SK-N-SH treated with all-trans-retinoic acid at 6 μM for 48 hours (cell line): ENCODE measurements at regions not wholly inside any gene's neighbourhood (a gene's known extent, or its start where the extent isn't known, plus 50 kb on each side); places are given as distances from the start of the nearest gene placed in this dataset.

Experiments used
- ATAC-seq: fragments of 200-7000 bp; cut with Tn5 transposase; 3 replicates; pipeline ENCODE4 v1.9.1; 2020; ENCODE audit warnings: mild to moderate bottlenecking, moderate library complexity
- ARNTL ChIP-seq: fragments of 450-650 bp; formaldehyde crosslinking; IDR thresholded peaks from 2 replicates; pipeline ENCODE4 v1.5.0; 2020; ENCODE audit warnings: low read depth, mild to moderate bottlenecking, moderate library complexity, borderline replicate concordance
- BACH2 ChIP-seq: fragments of 250-450 bp; sonication (Bioruptor Pico); IDR thresholded peaks from 2 replicates; pipeline ENCODE4 v1.9.0; 2021; ENCODE audit warnings: mild to moderate bottlenecking, borderline replicate concordance
- CSDC2 ChIP-seq: fragments of 250-450 bp; sonication (Bioruptor Pico); IDR thresholded peaks from 2 replicates; pipeline ENCODE4 v1.5.0; 2020; ENCODE audit warnings: mild to moderate bottlenecking, moderate library complexity
- ESRRG ChIP-seq: fragments of 250-450 bp; sonication (Bioruptor Pico); IDR thresholded peaks from 2 replicates; pipeline ENCODE4 v1.6.1; 2021; ENCODE audit warnings: mild to moderate bottlenecking
- GLIS3 ChIP-seq: fragments of 250-450 bp; sonication (Bioruptor Pico); IDR thresholded peaks from 2 replicates; pipeline ENCODE4 v1.5.0; 2020; ENCODE audit warnings: mild to moderate bottlenecking, moderate library complexity
- ISL1 ChIP-seq: fragments of 250-450 bp; sonication (Bioruptor Pico); IDR thresholded peaks from 2 replicates; pipeline ENCODE4 v2.1.2; 2022; ENCODE audit warnings: mild to moderate bottlenecking, moderate library complexity
- OSR1 ChIP-seq: fragments of 250-450 bp; sonication (Bioruptor Pico); IDR thresholded peaks from 2 replicates; pipeline ENCODE4 v1.8.0; 2022; ENCODE audit warnings: moderate library complexity, mild to moderate bottlenecking, inconsistent platforms
- RARB ChIP-seq: fragments of 250-450 bp; sonication (Bioruptor Pico); IDR thresholded peaks from 2 replicates; pipeline ENCODE4 v1.8.0; 2021; ENCODE audit warnings: mild to moderate bottlenecking, moderate library complexity
- SNAI2 ChIP-seq: fragments of 250-450 bp; sonication (Bioruptor Pico); IDR thresholded peaks from 2 replicates; pipeline ENCODE4 v1.5.0; 2020; ENCODE audit warnings: mild to moderate bottlenecking, moderate library complexity
- TCF4 ChIP-seq: fragments of 250-450 bp; sonication (Bioruptor Pico); IDR thresholded peaks from 2 replicates; pipeline ENCODE4 v1.8.0; 2021; ENCODE audit warnings: mild to moderate bottlenecking, moderate library complexity, borderline replicate concordance
- TOX ChIP-seq: fragments of 250-450 bp; sonication (Bioruptor Pico); IDR thresholded peaks from 2 replicates; pipeline ENCODE4 v1.8.0; 2021; ENCODE audit warnings: mild to moderate bottlenecking, moderate library complexity, borderline replicate concordance
- ZC3H10 ChIP-seq: fragments of 250-450 bp; sonication (Bioruptor Pico); IDR thresholded peaks from 2 replicates; pipeline ENCODE4 v1.5.1; 2021; ENCODE audit warnings: mild to moderate bottlenecking, moderate library complexity
- ZFP3 ChIP-seq: fragments of 250-450 bp; sonication (Bioruptor Pico); IDR thresholded peaks from 2 replicates; pipeline ENCODE4 v1.5.0; 2020; ENCODE audit warnings: mild to moderate bottlenecking, moderate library complexity
- ZNF70 ChIP-seq: fragments of 450-650 bp; formaldehyde crosslinking; IDR thresholded peaks from 2 replicates; pipeline ENCODE4 v1.5.0; 2020; ENCODE audit warnings: mild to moderate bottlenecking, moderate library complexity
- TF ChIP-seq, protein P1 (sequence below): fragments of 250-450 bp; sonication (Bioruptor Pico); IDR thresholded peaks from 2 replicates; pipeline ENCODE4 v1.8.0; 2020; ENCODE audit warnings: mild to moderate bottlenecking, moderate library complexity, borderline replicate concordance
- TF ChIP-seq, protein P2 (sequence below): fragments of 250-450 bp; sonication (Bioruptor Pico); IDR thresholded peaks from 2 replicates; pipeline ENCODE4 v1.5.1; 2020; ENCODE audit warnings: low read depth, mild to moderate bottlenecking, moderate library complexity
- TF ChIP-seq, protein P3 (sequence below): fragments of 250-450 bp; sonication (Bioruptor Pico); IDR thresholded peaks from 2 replicates; pipeline ENCODE4 v1.8.0; 2021; ENCODE audit warnings: low read depth, mild to moderate bottlenecking, moderate library complexity, borderline replicate concordance
- TF ChIP-seq, protein P4 (sequence below): fragments of 250-450 bp; sonication (Bioruptor Pico); IDR thresholded peaks from 2 replicates; pipeline ENCODE4 v1.5.1; 2021; ENCODE audit warnings: mild to moderate bottlenecking, moderate library complexity
- TF ChIP-seq, protein P5 (sequence below): fragments of 250-450 bp; sonication (Bioruptor Pico); IDR thresholded peaks from 2 replicates; pipeline ENCODE4 v1.5.0; 2020; ENCODE audit warnings: mild to moderate bottlenecking, moderate library complexity

DNA sequence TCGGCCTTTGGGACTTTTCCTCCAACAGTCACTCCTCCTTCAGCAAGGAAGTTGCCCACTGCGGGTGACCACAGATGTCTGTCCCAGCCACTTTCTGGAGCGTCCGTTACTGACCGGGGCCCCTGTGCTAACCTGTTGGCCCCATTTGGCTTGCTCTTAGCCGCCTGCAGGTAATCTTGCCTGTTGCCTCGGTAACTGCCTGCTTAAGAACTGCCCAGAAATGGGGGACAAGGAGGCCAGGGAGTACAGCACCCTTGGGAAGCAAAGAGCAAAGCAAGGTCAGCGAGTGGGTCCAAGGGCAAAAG, 338.8 kb upstream of the SFSWAP start:
- no peak for ATAC-seq
- TF ChIP-seq, protein P1, sequence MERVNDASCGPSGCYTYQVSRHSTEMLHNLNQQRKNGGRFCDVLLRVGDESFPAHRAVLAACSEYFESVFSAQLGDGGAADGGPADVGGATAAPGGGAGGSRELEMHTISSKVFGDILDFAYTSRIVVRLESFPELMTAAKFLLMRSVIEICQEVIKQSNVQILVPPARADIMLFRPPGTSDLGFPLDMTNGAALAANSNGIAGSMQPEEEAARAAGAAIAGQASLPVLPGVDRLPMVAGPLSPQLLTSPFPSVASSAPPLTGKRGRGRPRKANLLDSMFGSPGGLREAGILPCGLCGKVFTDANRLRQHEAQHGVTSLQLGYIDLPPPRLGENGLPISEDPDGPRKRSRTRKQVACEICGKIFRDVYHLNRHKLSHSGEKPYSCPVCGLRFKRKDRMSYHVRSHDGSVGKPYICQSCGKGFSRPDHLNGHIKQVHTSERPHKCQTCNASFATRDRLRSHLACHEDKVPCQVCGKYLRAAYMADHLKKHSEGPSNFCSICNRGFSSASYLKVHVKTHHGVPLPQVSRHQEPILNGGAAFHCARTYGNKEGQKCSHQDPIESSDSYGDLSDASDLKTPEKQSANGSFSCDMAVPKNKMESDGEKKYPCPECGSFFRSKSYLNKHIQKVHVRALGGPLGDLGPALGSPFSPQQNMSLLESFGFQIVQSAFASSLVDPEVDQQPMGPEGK = no peak
- TF ChIP-seq ZNF70 = no peak
- TF ChIP-seq, protein P2, sequence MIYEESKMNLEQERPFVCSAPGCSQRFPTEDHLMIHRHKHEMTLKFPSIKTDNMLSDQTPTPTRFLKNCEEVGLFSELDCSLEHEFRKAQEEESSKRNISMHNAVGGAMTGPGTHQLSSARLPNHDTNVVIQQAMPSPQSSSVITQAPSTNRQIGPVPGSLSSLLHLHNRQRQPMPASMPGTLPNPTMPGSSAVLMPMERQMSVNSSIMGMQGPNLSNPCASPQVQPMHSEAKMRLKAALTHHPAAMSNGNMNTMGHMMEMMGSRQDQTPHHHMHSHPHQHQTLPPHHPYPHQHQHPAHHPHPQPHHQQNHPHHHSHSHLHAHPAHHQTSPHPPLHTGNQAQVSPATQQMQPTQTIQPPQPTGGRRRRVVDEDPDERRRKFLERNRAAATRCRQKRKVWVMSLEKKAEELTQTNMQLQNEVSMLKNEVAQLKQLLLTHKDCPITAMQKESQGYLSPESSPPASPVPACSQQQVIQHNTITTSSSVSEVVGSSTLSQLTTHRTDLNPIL = no peak
- no peak for TF ChIP-seq CSDC2 (CRISPR knock-in tag)
- TF ChIP-seq, protein P3, sequence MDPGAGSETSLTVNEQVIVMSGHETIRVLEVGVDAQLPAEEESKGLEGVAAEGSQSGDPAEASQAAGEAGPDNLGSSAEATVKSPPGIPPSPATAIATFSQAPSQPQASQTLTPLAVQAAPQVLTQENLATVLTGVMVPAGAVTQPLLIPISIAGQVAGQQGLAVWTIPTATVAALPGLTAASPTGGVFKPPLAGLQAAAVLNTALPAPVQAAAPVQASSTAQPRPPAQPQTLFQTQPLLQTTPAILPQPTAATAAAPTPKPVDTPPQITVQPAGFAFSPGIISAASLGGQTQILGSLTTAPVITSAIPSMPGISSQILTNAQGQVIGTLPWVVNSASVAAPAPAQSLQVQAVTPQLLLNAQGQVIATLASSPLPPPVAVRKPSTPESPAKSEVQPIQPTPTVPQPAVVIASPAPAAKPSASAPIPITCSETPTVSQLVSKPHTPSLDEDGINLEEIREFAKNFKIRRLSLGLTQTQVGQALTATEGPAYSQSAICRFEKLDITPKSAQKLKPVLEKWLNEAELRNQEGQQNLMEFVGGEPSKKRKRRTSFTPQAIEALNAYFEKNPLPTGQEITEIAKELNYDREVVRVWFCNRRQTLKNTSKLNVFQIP (CRISPR knock-in tag) = no peak
- TF ChIP-seq OSR1 (CRISPR knock-in tag) = no peak

DNA sequence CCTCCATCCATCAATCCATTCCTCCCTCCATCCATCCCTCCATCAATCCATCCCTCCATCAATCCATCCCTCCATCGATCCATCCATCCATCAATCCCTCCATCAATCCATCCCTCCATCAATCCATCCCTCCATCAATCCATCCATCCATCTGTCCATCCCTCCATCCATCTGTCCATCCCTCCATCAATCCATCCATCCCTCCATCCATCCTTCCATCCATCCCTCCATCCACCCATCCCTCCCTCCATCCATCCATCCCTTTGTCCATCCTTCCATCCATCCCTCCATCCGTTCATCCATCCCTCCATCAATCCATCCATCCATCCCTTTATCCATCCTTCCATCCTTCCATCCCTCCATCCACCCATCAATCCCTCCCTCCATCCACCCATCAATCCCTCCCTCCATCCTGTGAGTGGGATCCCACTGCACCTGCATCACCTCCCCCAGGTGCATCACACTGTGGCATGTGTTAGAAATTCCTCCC, 338.1 kb upstream of the SFSWAP start:
- no peak for ATAC-seq
- TF ChIP-seq, protein P4, sequence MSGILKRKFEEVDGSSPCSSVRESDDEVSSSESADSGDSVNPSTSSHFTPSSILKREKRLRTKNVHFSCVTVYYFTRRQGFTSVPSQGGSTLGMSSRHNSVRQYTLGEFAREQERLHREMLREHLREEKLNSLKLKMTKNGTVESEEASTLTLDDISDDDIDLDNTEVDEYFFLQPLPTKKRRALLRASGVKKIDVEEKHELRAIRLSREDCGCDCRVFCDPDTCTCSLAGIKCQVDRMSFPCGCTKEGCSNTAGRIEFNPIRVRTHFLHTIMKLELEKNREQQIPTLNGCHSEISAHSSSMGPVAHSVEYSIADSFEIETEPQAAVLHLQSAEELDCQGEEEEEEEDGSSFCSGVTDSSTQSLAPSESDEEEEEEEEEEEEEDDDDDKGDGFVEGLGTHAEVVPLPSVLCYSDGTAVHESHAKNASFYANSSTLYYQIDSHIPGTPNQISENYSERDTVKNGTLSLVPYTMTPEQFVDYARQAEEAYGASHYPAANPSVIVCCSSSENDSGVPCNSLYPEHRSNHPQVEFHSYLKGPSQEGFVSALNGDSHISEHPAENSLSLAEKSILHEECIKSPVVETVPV (CRISPR knock-in tag) = no peak
- TF ChIP-seq ISL1 (no peak), ZFP3 (no peak), ESRRG (CRISPR knock-in tag) (no peak), OSR1 (CRISPR knock-in tag) (no peak), ZC3H10 (CRISPR knock-in tag) (no peak), ARNTL (no peak), GLIS3 (CRISPR knock-in tag) (no peak), RARB (CRISPR knock-in tag) (no peak), TCF4 (CRISPR knock-in tag) (no peak), TOX (no peak), SNAI2 (CRISPR knock-in tag) (no peak), BACH2 (CRISPR knock-in tag) (no peak), CSDC2 (CRISPR knock-in tag) (no peak)
- TF ChIP-seq, protein P5, sequence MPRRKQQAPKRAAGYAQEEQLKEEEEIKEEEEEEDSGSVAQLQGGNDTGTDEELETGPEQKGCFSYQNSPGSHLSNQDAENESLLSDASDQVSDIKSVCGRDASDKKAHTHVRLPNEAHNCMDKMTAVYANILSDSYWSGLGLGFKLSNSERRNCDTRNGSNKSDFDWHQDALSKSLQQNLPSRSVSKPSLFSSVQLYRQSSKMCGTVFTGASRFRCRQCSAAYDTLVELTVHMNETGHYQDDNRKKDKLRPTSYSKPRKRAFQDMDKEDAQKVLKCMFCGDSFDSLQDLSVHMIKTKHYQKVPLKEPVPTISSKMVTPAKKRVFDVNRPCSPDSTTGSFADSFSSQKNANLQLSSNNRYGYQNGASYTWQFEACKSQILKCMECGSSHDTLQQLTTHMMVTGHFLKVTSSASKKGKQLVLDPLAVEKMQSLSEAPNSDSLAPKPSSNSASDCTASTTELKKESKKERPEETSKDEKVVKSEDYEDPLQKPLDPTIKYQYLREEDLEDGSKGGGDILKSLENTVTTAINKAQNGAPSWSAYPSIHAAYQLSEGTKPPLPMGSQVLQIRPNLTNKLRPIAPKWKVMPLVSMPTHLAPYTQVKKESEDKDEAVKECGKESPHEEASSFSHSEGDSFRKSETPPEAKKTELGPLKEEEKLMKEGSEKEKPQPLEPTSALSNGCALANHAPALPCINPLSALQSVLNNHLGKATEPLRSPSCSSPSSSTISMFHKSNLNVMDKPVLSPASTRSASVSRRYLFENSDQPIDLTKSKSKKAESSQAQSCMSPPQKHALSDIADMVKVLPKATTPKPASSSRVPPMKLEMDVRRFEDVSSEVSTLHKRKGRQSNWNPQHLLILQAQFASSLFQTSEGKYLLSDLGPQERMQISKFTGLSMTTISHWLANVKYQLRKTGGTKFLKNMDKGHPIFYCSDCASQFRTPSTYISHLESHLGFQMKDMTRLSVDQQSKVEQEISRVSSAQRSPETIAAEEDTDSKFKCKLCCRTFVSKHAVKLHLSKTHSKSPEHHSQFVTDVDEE (CRISPR knock-in tag) = no peak
- TF ChIP-seq, protein P3 (CRISPR knock-in tag) = no peak
- TF ChIP-seq, protein P1 = no peak
- TF ChIP-seq, all 23 proteins: peak for 0
